ENCODE measurements at regions not wholly inside any gene's neighbourhood (a gene's known extent, or its start where the extent isn't known, plus 50 kb on each side); places are given as distances from the start of the nearest gene placed in this dataset.
"Not testable (repeated sequence)": the region's sequence is repeated elsewhere in the genome, so short reads cannot be mapped to it uniquely, and the experiment has no call there.

GRCh38 chr13:62168891-62169290 lies 753.2 kb upstream of the PCDH20 start:
- Mint-ChIP-seq H3K36me3 (ENCODE audit: unreplicated experiment) (no peaks in the 10 kb centered on the region), H3K27ac (ENCODE audit: unreplicated experiment) (no peak overlapping the region), H3K9me3 (ENCODE audit: unreplicated experiment) (no peaks in the 10 kb centered on the region), H3K4me1 (ENCODE audit: unreplicated experiment) (no peaks in the 10 kb centered on the region), H3K27me3 (ENCODE audit: unreplicated experiment) (no peaks in the 10 kb centered on the region), H3K4me3 (ENCODE audit: unreplicated experiment) (no peak overlapping the region)
- no peak for TF ChIP-seq CTCF (IDR thresholded peaks at IDR 0.05)
- no peak for DNase-seq (ENCODE audit: extremely low spot score, unreplicated experiment)

GRCh38 chr13:62167650-62168172 lies 752.1 kb upstream of the PCDH20 start:
- no peaks in the 10 kb centered on the region for H3K4me1 Mint-ChIP-seq (ENCODE audit: unreplicated experiment)
- H3K36me3 Mint-ChIP-seq (ENCODE audit: unreplicated experiment), result no peaks in the 10 kb centered on the region
- DNase-seq (ENCODE audit: extremely low spot score, unreplicated experiment), result no peak
- no peak for TF ChIP-seq CTCF (IDR thresholded peaks at IDR 0.05)
- no peaks in the 10 kb centered on the region for H3K9me3 Mint-ChIP-seq (ENCODE audit: unreplicated experiment)
- no peaks in the 10 kb centered on the region for H3K27me3 Mint-ChIP-seq (ENCODE audit: unreplicated experiment)
- H3K4me3 Mint-ChIP-seq (ENCODE audit: unreplicated experiment), result no peak overlapping the region
- H3K27ac Mint-ChIP-seq (ENCODE audit: unreplicated experiment), result no peak overlapping the region

- Mint-ChIP-seq H3K27me3 (ENCODE audit: unreplicated experiment) (no peaks in the 10 kb centered on the region), H3K4me1 (ENCODE audit: unreplicated experiment) (no peaks in the 10 kb centered on the region), H3K27ac (ENCODE audit: unreplicated experiment) (no peak overlapping the region), H3K9me3 (ENCODE audit: unreplicated experiment) (peaks cover 1% of the 10 kb centered on the region), H3K4me3 (ENCODE audit: unreplicated experiment) (no peak overlapping the region), H3K36me3 (ENCODE audit: unreplicated experiment) (no peaks in the 10 kb centered on the region)
- DNase-seq (ENCODE audit: extremely low spot score, unreplicated experiment), result no peak
- TF ChIP-seq CTCF (IDR thresholded peaks at IDR 0.05), result no peak
Observed at GRCh38 chr13:62162860-62163259, 747.2 kb upstream of the PCDH20 start.

- no peak for DNase-seq (ENCODE audit: extremely low spot score, unreplicated experiment)
- H3K9me3 Mint-ChIP-seq (ENCODE audit: unreplicated experiment), result peaks cover 5% of the 10 kb centered on the region
Observed at GRCh38 chr13:62158520-62158919, 742.9 kb upstream of the PCDH20 start.

GRCh38 chr13:62151724-62152123 lies 736.1 kb upstream of the PCDH20 start:
- not testable (repeated sequence) for DNase-seq (ENCODE audit: extremely low spot score, unreplicated experiment); H3K4me3 Mint-ChIP-seq (ENCODE audit: unreplicated experiment); H3K36me3 Mint-ChIP-seq (ENCODE audit: unreplicated experiment); H3K27ac Mint-ChIP-seq (ENCODE audit: unreplicated experiment); H3K4me1 Mint-ChIP-seq (ENCODE audit: unreplicated experiment); H3K27me3 Mint-ChIP-seq (ENCODE audit: unreplicated experiment)
- H3K9me3 Mint-ChIP-seq (ENCODE audit: unreplicated experiment), result peaks cover 28% of the 10 kb centered on the region

More at GRCh38 chr13:62158520-62158919, 742.9 kb upstream of the PCDH20 start:
- Mint-ChIP-seq H3K27ac (ENCODE audit: unreplicated experiment) (no peak overlapping the region), H3K4me3 (ENCODE audit: unreplicated experiment) (no peak overlapping the region), H3K4me1 (ENCODE audit: unreplicated experiment) (no peaks in the 10 kb centered on the region), H3K27me3 (ENCODE audit: unreplicated experiment) (no peaks in the 10 kb centered on the region), H3K36me3 (ENCODE audit: unreplicated experiment) (no peaks in the 10 kb centered on the region)
- no peak for TF ChIP-seq CTCF (IDR thresholded peaks at IDR 0.05)

- H3K4me1 Mint-ChIP-seq (ENCODE audit: unreplicated experiment), result no peaks in the 10 kb centered on the region
- H3K27ac Mint-ChIP-seq (ENCODE audit: unreplicated experiment), result no peak overlapping the region
- TF ChIP-seq CTCF (IDR thresholded peaks at IDR 0.05), result no peak
- no peaks in the 10 kb centered on the region for H3K27me3 Mint-ChIP-seq (ENCODE audit: unreplicated experiment)
- H3K9me3 Mint-ChIP-seq (ENCODE audit: unreplicated experiment), result peaks cover 34% of the 10 kb centered on the region
- H3K4me3 Mint-ChIP-seq (ENCODE audit: unreplicated experiment), result no peak overlapping the region
- no peaks in the 10 kb centered on the region for H3K36me3 Mint-ChIP-seq (ENCODE audit: unreplicated experiment)
- DNase-seq (ENCODE audit: extremely low spot score, unreplicated experiment), result no peak
Observed at GRCh38 chr13:62142048-62142447, 726.4 kb upstream of the PCDH20 start.
